SU-DHL-6 (cell line): ENCODE measurements at regions not wholly inside any gene's neighbourhood (a gene's known extent, or its start where the extent isn't known, plus 50 kb on each side); places are given as distances from the start of the nearest gene placed in this dataset.

Source experiments
- CTCF ChIP-seq: fragments of 200-600 bp; sonication (generic); IDR thresholded peaks from one replicate; pipeline ENCODE4 v1.5.1; 2017; ENCODE audit warnings: antibody characterized with exemption, mild to moderate bottlenecking, low read length, moderate library complexity; ENCODE audit not compliant: insufficient read depth, poor library complexity, severe bottlenecking
- EZH2phosphoT487 ChIP-seq: fragments of 200-600 bp; sonication (generic), shearing (Covaris generic); conservative IDR thresholded peaks from 2 replicates; pipeline ENCODE4 v1.6.1; 2018; ENCODE audit warnings: mild to moderate bottlenecking, antibody characterized with exemption, low read length, moderate library complexity, mixed read lengths

DNA sequence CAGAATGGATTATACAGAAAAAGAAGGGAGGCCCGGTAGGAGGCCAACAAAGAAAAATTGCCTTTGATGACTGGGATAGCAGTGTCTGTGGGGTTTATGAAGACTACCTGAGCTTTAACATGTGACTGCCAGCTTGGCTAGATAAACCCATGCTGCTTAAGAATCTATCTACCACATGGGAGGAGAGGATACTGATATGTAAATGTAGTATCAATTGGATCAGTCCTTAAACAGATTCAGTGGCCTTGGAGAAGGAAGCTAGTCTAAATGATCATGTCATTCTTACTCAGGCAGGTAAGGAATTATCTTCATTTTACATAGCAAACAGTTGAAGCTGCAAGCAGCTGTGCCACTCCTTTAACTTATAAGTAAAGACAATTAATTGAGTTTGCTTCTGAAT is 50.0 kb upstream of the SYNPR start:
- TF ChIP-seq EZH2phosphoT487 = no peak
- TF ChIP-seq CTCF = no peak
